ENCODE measurements at regions not wholly inside any gene's neighbourhood (a gene's known extent, or its start where the extent isn't known, plus 50 kb on each side); places are given as distances from the start of the nearest gene placed in this dataset.

GRCh38 chr15:62552444-62552843, 387.4 kb upstream of the C2CD4B start:
- POLR2A ChIA-PET = no interaction called here
- no peak for ATAC-seq (ENCODE audit: low read depth)
- H3K27ac Mint-ChIP-seq = no peak overlapping the region
- H3K4me3 Mint-ChIP-seq = no peak overlapping the region
- H3K27me3 Mint-ChIP-seq = peaks cover 10% of the 10 kb centered on the region
- peaks cover 3% of the 10 kb centered on the region for H3K4me1 Mint-ChIP-seq
- no peaks in the 10 kb centered on the region for H3K9me3 Mint-ChIP-seq
- H3K36me3 Mint-ChIP-seq = no peaks in the 10 kb centered on the region
- no peak for DNase-seq

- Mint-ChIP-seq H3K36me3 (no peaks in the 10 kb centered on the region), H3K9me3 (no peaks in the 10 kb centered on the region), H3K4me3 (no peak overlapping the region), H3K4me1 (peaks cover 3% of the 10 kb centered on the region), H3K27me3 (peaks cover 8% of the 10 kb centered on the region), H3K27ac (no peak overlapping the region)
- POLR2A ChIA-PET = no interaction called here
- DNase-seq (no peak), ATAC-seq (ENCODE audit: low read depth) (no peak)
These were observed 389.0 kb upstream of the C2CD4B start for GRCh38 chr15:62553911-62554563.

GRCh38 chr15:62558640-62559380, 393.7 kb upstream of the C2CD4B start:
- Mint-ChIP-seq H3K4me3 (no peak overlapping the region), H3K27ac (no peak overlapping the region), H3K27me3 (peaks cover 7% of the 10 kb centered on the region), H3K9me3 (no peaks in the 10 kb centered on the region), H3K36me3 (no peaks in the 10 kb centered on the region), H3K4me1 (no peaks in the 10 kb centered on the region)
- DNase-seq (no peak), ATAC-seq (ENCODE audit: low read depth) (no peak)
- POLR2A ChIA-PET = no interaction called here

GRCh38 chr15:62559381-62559733, 394.3 kb upstream of the C2CD4B start:
- POLR2A ChIA-PET = no interaction called here
- H3K4me1 Mint-ChIP-seq = no peaks in the 10 kb centered on the region
- H3K27ac Mint-ChIP-seq = no peak overlapping the region
- no peaks in the 10 kb centered on the region for H3K36me3 Mint-ChIP-seq
- H3K27me3 Mint-ChIP-seq = peaks cover 4% of the 10 kb centered on the region
- no peaks in the 10 kb centered on the region for H3K9me3 Mint-ChIP-seq
- H3K4me3 Mint-ChIP-seq = no peak overlapping the region
- ATAC-seq (ENCODE audit: low read depth) (no peak), DNase-seq (no peak)

- no peaks in the 10 kb centered on the region for H3K36me3 Mint-ChIP-seq
- H3K9me3 Mint-ChIP-seq = no peaks in the 10 kb centered on the region
- no peak overlapping the region for H3K27ac Mint-ChIP-seq
- ATAC-seq (ENCODE audit: low read depth) = no peak
- H3K4me1 Mint-ChIP-seq = no peaks in the 10 kb centered on the region
- H3K4me3 Mint-ChIP-seq = no peak overlapping the region
- POLR2A ChIA-PET = no interaction called here
- H3K27me3 Mint-ChIP-seq = peaks cover 4% of the 10 kb centered on the region
- DNase-seq = no peak
These were observed 396.0 kb upstream of the C2CD4B start for GRCh38 chr15:62561059-62561519.

- no peak overlapping the region for H3K4me3 Mint-ChIP-seq
- no peaks in the 10 kb centered on the region for H3K9me3 Mint-ChIP-seq
- H3K4me1 Mint-ChIP-seq = no peaks in the 10 kb centered on the region
- POLR2A ChIA-PET = no interaction called here
- ATAC-seq (ENCODE audit: low read depth) (no peak), DNase-seq (no peak)
- H3K27ac Mint-ChIP-seq = no peak overlapping the region
- no peaks in the 10 kb centered on the region for H3K36me3 Mint-ChIP-seq
- peaks cover 6% of the 10 kb centered on the region for H3K27me3 Mint-ChIP-seq
These were observed 396.5 kb upstream of the C2CD4B start for GRCh38 chr15:62561571-62561970.

GRCh38 chr15:62564886-62565633, 400.0 kb upstream of the C2CD4B start:
- no peaks in the 10 kb centered on the region for H3K9me3 Mint-ChIP-seq
- no peak for DNase-seq
- no peak overlapping the region for H3K27ac Mint-ChIP-seq
- no peaks in the 10 kb centered on the region for H3K36me3 Mint-ChIP-seq
- POLR2A ChIA-PET = no interaction called here
- H3K4me3 Mint-ChIP-seq = no peak overlapping the region
- no peak for ATAC-seq (ENCODE audit: low read depth)
- H3K27me3 Mint-ChIP-seq = peaks cover 3% of the 10 kb centered on the region
- no peaks in the 10 kb centered on the region for H3K4me1 Mint-ChIP-seq

GRCh38 chr15:62565634-62566026, 400.5 kb upstream of the C2CD4B start:
- H3K36me3 Mint-ChIP-seq = no peaks in the 10 kb centered on the region
- H3K4me3 Mint-ChIP-seq = no peak overlapping the region
- DNase-seq = no peak
- POLR2A ChIA-PET = no interaction called here
- peaks cover 3% of the 10 kb centered on the region for H3K27me3 Mint-ChIP-seq
- ATAC-seq (ENCODE audit: low read depth) = no peak
- H3K9me3 Mint-ChIP-seq = no peaks in the 10 kb centered on the region
- H3K4me1 Mint-ChIP-seq = no peaks in the 10 kb centered on the region
- H3K27ac Mint-ChIP-seq = no peak overlapping the region

- POLR2A ChIA-PET = no interaction called here
- H3K9me3 Mint-ChIP-seq = no peaks in the 10 kb centered on the region
- no peak overlapping the region for H3K27ac Mint-ChIP-seq
- DNase-seq = no peak
- no peak overlapping the region for H3K4me3 Mint-ChIP-seq
- no peaks in the 10 kb centered on the region for H3K4me1 Mint-ChIP-seq
- H3K27me3 Mint-ChIP-seq = peaks cover 3% of the 10 kb centered on the region
- H3K36me3 Mint-ChIP-seq = no peaks in the 10 kb centered on the region
- ATAC-seq (ENCODE audit: low read depth) = no peak
These were observed 401.2 kb upstream of the C2CD4B start for GRCh38 chr15:62566248-62566647.

- ATAC-seq (ENCODE audit: low read depth) = no peak
- H3K4me3 Mint-ChIP-seq = no peak overlapping the region
- POLR2A ChIA-PET = no interaction called here
- no peaks in the 10 kb centered on the region for H3K4me1 Mint-ChIP-seq
- no peak for DNase-seq
- no peak overlapping the region for H3K27ac Mint-ChIP-seq
- no peaks in the 10 kb centered on the region for H3K36me3 Mint-ChIP-seq
- H3K27me3 Mint-ChIP-seq = peaks cover 3% of the 10 kb centered on the region
- no peaks in the 10 kb centered on the region for H3K9me3 Mint-ChIP-seq
These were observed 402.4 kb upstream of the C2CD4B start for GRCh38 chr15:62567501-62567900.

GRCh38 chr15:62568004-62568403, 402.9 kb upstream of the C2CD4B start:
- Mint-ChIP-seq H3K4me3 (no peak overlapping the region), H3K9me3 (no peaks in the 10 kb centered on the region), H3K27ac (no peak overlapping the region), H3K36me3 (no peaks in the 10 kb centered on the region), H3K4me1 (peaks cover 1% of the 10 kb centered on the region), H3K27me3 (peaks cover 3% of the 10 kb centered on the region)
- no peak for ATAC-seq (ENCODE audit: low read depth)
- POLR2A ChIA-PET = no interaction called here
- DNase-seq = no peak

GRCh38 chr15:62568702-62569101, 403.6 kb upstream of the C2CD4B start:
- no peak for DNase-seq
- POLR2A ChIA-PET = no interaction called here
- no peaks in the 10 kb centered on the region for H3K9me3 Mint-ChIP-seq
- no peak for ATAC-seq (ENCODE audit: low read depth)
- no peak overlapping the region for H3K4me3 Mint-ChIP-seq
- peaks cover 3% of the 10 kb centered on the region for H3K27me3 Mint-ChIP-seq
- peaks cover 4% of the 10 kb centered on the region for H3K4me1 Mint-ChIP-seq
- H3K36me3 Mint-ChIP-seq = no peaks in the 10 kb centered on the region
- H3K27ac Mint-ChIP-seq = no peak overlapping the region

- no peak overlapping the region for H3K27ac Mint-ChIP-seq
- DNase-seq (no peak), ATAC-seq (ENCODE audit: low read depth) (no peak)
- peaks cover 4% of the 10 kb centered on the region for H3K4me1 Mint-ChIP-seq
- H3K9me3 Mint-ChIP-seq = no peaks in the 10 kb centered on the region
- no peaks in the 10 kb centered on the region for H3K36me3 Mint-ChIP-seq
- H3K27me3 Mint-ChIP-seq = peaks cover 5% of the 10 kb centered on the region
- no peak overlapping the region for H3K4me3 Mint-ChIP-seq
- POLR2A ChIA-PET = no interaction called here
These were observed 404.6 kb upstream of the C2CD4B start for GRCh38 chr15:62569460-62570404.
